Testis (tissue), 2 donors: ENCODE measurements at regions not wholly inside any gene's neighbourhood (a gene's known extent, or its start where the extent isn't known, plus 50 kb on each side); places are given as distances from the start of the nearest gene placed in this dataset.
"Not testable (repeated sequence)": the region's sequence is repeated elsewhere in the genome, so short reads cannot be mapped to it uniquely, and the experiment has no call there.

ENCODE experiments used
- DNase-seq: peaks from one replicate; pipeline ENCODE4 v3.0.0-alpha.2; 2019
- H3K27ac ChIP-seq, 2 donors: fragments of 200-600 bp; sonication (generic); one replicate each; pipeline ENCODE4 v1.5.1; 2019
- H3K27me3 ChIP-seq: fragments of 200-600 bp; sonication (generic); one replicate; pipeline ENCODE4 v1.5.1; 2019
- H3K36me3 ChIP-seq: fragments of 200-600 bp; sonication (generic); one replicate; pipeline ENCODE4 v1.5.1; 2017; ENCODE audit warnings: low read depth; ENCODE audit errors: missing control alignments
- H3K4me1 ChIP-seq: fragments of 200-600 bp; sonication (generic); one replicate; pipeline ENCODE4 v1.5.1; 2019
- H3K4me3 ChIP-seq, 2 donors: fragments of 200-600 bp; sonication (generic); one replicate each; pipeline ENCODE4 v1.5.1; 2017 to 2019
- H3K9me3 ChIP-seq: fragments of 200-600 bp; sonication (generic); one replicate; pipeline ENCODE4 v1.5.1; 2017
- CTCF ChIP-seq, 3 experiments: fragments of 450-650 bp in 2 of 3; fragments of 200-600 bp in 1 of 3; sonication (generic) in 1 of 3; IDR thresholded peaks; one replicate each; pipeline ENCODE4 v1.5.1; 2016 to 2019; ENCODE audit warnings: antibody characterized with exemption in 3 of 3, mild to moderate bottlenecking in 2 of 3, moderate library complexity in 1 of 3
- POLR2A ChIP-seq: fragments of 450-650 bp; IDR thresholded peaks from one replicate; pipeline ENCODE4 v1.6.1; 2017; ENCODE audit warnings: antibody characterized with exemption, mild to moderate bottlenecking, moderate library complexity
- WGBS, 2 donors: methylation state at CpG; one replicate each; pipeline ENCODE4 v1.1.5; 2018; 5-methylcytosine and 5-hydroxymethylcytosine counted together
- intact Hi-C: fragments of 100-400 bp; cut with DNase I; formaldehyde crosslinking; loops from one replicate; pipeline ENCODE4 v1.15.1; 2023; ENCODE audit warnings: low total_unique reads
- microRNA-seq, 2 donors: library from miRNA; unstranded; fragments of <30 nt; microRNA quantifications; one replicate each; pipeline ENCODE4, GENCODE V29; 2016; ENCODE audit warnings: borderline number of aligned reads in 2 of 2, borderline replicate concordance in 1 of 2
- small RNA-seq, 2 donors: library from RNA; depleted of rRNA; stranded (forward); fragments of <200 nt; gene quantifications; one replicate each; pipeline ENCODE3, GENCODE V24; 2016

- Histone ChIP-seq H3K36me3 (no peaks in the 10 kb centered on the region), H3K9me3 (no peaks in the 10 kb centered on the region), H3K27ac (no peak overlapping the region), H3K27me3 (no peaks in the 10 kb centered on the region), H3K4me3 (no peak overlapping the region), H3K4me1 (no peaks in the 10 kb centered on the region)
- 84 to 90% methylated on average over 2 of the region's 2 CpGs for WGBS, 2 donors
- DNase-seq: no peak
- no peak for TF ChIP-seq CTCF (IDR thresholded peaks at IDR 0.05)
- intact Hi-C loops: no loop called here
Observed at GRCh38 chr5:87210743-87211142, 56.9 kb upstream of the RASA1 start.

DNA sequence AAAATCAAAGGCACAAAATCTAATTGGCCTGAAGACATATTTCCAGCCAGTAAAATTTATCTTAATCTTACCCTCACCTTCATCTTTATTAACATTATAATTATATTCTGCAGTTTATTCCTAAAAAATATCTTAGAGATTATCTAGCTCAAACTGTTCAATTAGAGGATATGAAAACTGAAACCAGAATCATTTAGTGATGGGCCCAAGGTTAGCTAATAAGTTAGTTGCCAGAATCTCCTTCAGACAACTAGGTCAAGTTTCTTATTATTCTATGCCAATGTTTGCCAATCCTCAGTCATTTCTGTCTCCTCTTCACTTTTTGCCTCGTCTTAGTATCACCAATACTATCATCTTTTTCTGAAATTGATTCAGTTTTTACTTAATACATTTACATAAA lies 56.0 kb upstream of the RASA1 start:
- Histone ChIP-seq H3K9me3 (no peaks in the 10 kb centered on the region), H3K36me3 (no peaks in the 10 kb centered on the region), H3K27me3 (no peaks in the 10 kb centered on the region), H3K4me1 (no peaks in the 10 kb centered on the region), H3K27ac (no peak overlapping the region), H3K4me3 (no peak overlapping the region)
- DNase-seq: no peak
- TF ChIP-seq POLR2A: no peak
- no peak for TF ChIP-seq CTCF (IDR thresholded peaks at IDR 0.05)
- intact Hi-C loops: no loop called here
- WGBS, 2 donors: 74 to 80% methylated on average over 1 of the region's 1 CpG

DNA sequence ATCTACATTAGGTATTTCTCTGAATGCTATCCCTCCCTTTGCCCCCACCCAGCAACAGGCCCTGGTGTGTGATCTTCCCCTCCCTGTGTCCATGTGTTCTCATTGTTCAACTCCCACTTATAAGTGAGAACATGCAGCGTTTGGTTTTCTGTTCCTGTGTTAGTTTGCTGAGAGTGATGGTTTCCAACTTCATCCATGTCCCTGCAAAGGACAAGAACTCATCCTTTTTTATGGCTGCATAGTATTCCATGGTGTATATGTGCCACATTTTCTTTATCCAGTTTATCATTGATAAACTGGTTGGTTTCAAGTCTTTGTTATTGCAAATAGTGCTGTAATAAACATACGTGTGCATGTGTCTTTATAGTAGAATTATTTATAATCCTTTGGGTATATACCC lies 55.5 kb upstream of the RASA1 start:
- H3K36me3 ChIP-seq, H3K4me3 ChIP-seq, intact Hi-C loops, DNase-seq, H3K4me1 ChIP-seq, H3K9me3 ChIP-seq, H3K27me3 ChIP-seq, H3K27ac ChIP-seq: not testable (repeated sequence)
- WGBS, 2 donors: 82 to 88% methylated on average over 2 of the region's 2 CpGs

DNA sequence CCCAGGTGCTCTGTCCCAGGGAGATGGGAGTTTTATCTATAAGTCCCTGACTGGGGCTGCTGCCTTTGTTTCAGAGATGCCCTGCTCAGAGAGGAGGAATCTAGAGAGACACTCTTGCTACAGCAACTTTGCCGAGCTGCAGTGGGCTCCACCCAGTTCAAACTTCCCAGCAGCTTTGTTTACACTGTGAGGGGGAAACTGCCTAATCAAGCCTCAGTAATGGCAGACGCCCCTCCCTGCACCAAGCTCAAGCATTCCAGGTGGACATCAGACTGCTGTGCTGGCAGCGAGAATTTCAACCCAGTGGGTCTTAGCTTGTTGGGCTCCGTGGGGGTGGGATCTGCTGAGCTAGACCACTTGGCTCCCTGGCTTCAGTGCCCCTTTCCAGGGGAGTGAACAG lies 50.2 kb upstream of the RASA1 start:
- H3K9me3 ChIP-seq, H3K27me3 ChIP-seq, intact Hi-C loops, H3K36me3 ChIP-seq, H3K4me1 ChIP-seq, H3K4me3 ChIP-seq, H3K27ac ChIP-seq, DNase-seq: not testable (repeated sequence)
- WGBS, 2 donors: 20 to 69% methylated on average over 1 to 4 of the region's 4 CpGs

Small RNAs in the stretch of these regions (microRNA-seq; reads per million reads assigned to microRNA genes)
- gene MIR4280: 0 reads per million in 2 donors

Small RNAs in the stretch of these regions (small RNA-seq; reads per million reads assigned to genes)
- gene MIR4280 (0 reads per million in 2 donors), gene RN7SKP34 (0 reads per million in 2 donors)
